Transverse colon (tissue), 4 donors: ENCODE measurements at regions not wholly inside any gene's neighbourhood (a gene's known extent, or its start where the extent isn't known, plus 50 kb on each side); places are given as distances from the start of the nearest gene placed in this dataset.

Experiments
- POLR2A ChIP-seq: fragments of 450-650 bp; IDR thresholded peaks from one replicate; pipeline ENCODE4 v1.6.1; 2016; ENCODE audit warnings: antibody characterized with exemption, mild to moderate bottlenecking, moderate library complexity
- POLR2AphosphoS5 ChIP-seq, 3 donors: sonication (generic); formaldehyde crosslinking; IDR thresholded peaks; one replicate each; pipeline ENCODE4 v1.6.1; 2016; ENCODE audit warnings: antibody characterized with exemption in 3 of 3
- TF ChIP-seq, protein P1 (sequence below), 5 experiments: fragments of 200-600 bp in 3 of 5; fragments of 450-650 bp in 2 of 5; sonication (generic) in 3 of 5; IDR thresholded peaks; 1 replicate in 2 of 5; 2 replicates in 3 of 5; pipeline ENCODE4 v1.5.1; 2016 to 2017; ENCODE audit warnings: antibody characterized with exemption in 5 of 5, inconsistent platforms in 3 of 5, mild to moderate bottlenecking in 2 of 5, moderate library complexity in 1 of 5

DNA sequence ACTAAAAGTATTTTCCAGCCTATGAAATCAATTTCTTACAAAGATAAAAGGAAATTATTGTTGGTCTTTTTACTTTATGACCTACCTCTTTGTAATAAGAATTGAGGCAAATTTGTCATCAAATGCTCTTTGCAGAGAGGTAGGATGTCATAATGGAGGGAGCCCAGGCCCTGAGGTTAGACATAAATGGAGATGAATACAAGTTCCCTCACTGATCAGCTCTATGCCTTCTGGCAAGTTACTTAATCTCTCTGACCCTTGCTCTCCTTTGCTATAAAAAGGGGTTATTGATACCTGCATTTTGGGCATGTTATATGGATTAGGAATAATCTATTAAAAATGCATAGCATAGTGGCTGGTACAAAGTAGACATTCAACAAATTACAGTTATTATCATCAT lies 146.9 kb upstream of the KRR1 start:
- TF ChIP-seq, protein P1, sequence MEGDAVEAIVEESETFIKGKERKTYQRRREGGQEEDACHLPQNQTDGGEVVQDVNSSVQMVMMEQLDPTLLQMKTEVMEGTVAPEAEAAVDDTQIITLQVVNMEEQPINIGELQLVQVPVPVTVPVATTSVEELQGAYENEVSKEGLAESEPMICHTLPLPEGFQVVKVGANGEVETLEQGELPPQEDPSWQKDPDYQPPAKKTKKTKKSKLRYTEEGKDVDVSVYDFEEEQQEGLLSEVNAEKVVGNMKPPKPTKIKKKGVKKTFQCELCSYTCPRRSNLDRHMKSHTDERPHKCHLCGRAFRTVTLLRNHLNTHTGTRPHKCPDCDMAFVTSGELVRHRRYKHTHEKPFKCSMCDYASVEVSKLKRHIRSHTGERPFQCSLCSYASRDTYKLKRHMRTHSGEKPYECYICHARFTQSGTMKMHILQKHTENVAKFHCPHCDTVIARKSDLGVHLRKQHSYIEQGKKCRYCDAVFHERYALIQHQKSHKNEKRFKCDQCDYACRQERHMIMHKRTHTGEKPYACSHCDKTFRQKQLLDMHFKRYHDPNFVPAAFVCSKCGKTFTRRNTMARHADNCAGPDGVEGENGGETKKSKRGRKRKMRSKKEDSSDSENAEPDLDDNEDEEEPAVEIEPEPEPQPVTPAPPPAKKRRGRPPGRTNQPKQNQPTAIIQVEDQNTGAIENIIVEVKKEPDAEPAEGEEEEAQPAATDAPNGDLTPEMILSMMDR (IDR thresholded peaks at IDR 0.05) = no peak
- TF ChIP-seq POLR2A = no peak
- no peak for TF ChIP-seq POLR2AphosphoS5 (IDR thresholded peaks at IDR 0.05)
